ENCODE measurements at regions not wholly inside any gene's neighbourhood (a gene's known extent, or its start where the extent isn't known, plus 50 kb on each side); places are given as distances from the start of the nearest gene placed in this dataset.

- Histone ChIP-seq H3K4me3 (replicated peaks; ENCODE audit: insufficient read depth, low read length) (no peak overlapping the region), H3K27me3 (ENCODE audit: insufficient read depth, poor library complexity, severe bottlenecking) (no peaks in the 10 kb centered on the region), H3K27ac (replicated peaks) (no peak overlapping the region)
- TF ChIP-seq GABPA (IDR thresholded peaks at IDR 0.05; ENCODE audit: low read depth) (no peak), REST (IDR thresholded peaks at IDR 0.05; ENCODE audit: insufficient replicate concordance, low read depth) (no peak), POLR2AphosphoS5 (IDR thresholded peaks at IDR 0.05; ENCODE audit: low read depth) (no peak), SPI1 (IDR thresholded peaks at IDR 0.05; ENCODE audit: borderline replicate concordance, low read depth) (no peak)
- DNase-seq (ENCODE audit: low read depth in 1 of 2, low spot score in 1 of 2): no peak
Measured at GRCh38 chr5:96149021-96149420, 187.4 kb upstream of the ELL2 start.

DNA sequence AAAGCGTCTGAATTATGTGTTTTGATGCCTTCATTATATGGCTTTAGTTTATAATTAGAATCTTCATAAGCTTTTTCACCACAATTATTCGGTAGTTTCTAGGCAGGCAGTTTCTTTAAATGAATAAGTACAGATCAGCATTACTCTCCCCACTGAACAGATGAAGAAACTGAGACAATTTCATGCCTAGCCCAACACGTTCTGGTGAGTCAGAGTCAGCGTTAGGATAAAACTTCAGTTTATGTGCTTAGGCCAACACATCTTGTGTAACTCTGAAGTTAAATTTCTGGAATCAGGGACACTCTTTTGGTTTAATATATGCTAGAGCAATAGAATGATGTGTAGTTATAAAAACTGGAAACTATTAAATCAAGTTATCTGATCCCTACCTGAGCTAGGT is 186.7 kb upstream of the ELL2 start:
- no peak overlapping the region for H3K27ac ChIP-seq (replicated peaks)
- TF ChIP-seq SPI1 (IDR thresholded peaks at IDR 0.05; ENCODE audit: borderline replicate concordance, low read depth): no peak
- TF ChIP-seq REST (IDR thresholded peaks at IDR 0.05; ENCODE audit: insufficient replicate concordance, low read depth): no peak
- TF ChIP-seq GABPA (IDR thresholded peaks at IDR 0.05; ENCODE audit: low read depth): no peak
- no peak for TF ChIP-seq POLR2AphosphoS5 (IDR thresholded peaks at IDR 0.05; ENCODE audit: low read depth)
- TF ChIP-seq CTCF (IDR thresholded peaks at IDR 0.05; ENCODE audit: insufficient read depth, low read length): no peak

DNA sequence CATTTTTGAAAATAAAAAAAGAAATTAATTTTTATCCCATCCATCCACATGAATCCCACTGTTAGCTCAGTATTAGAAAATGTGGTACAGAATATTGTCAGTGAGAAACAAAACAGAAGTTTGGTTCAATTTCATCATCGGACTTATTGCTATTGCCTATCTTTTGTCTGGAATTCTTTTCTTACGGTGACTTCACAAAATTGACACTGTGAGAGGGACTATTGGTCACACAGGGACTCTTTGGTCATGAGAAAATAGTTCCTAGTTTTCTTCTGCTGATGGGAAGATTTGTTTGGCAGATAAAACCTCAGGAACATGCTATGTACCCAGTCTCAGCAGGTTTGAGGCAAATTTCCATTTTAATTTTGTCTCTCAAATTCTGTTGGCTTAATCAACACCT is 186.2 kb upstream of the ELL2 start:
- DNase-seq (ENCODE audit: low read depth in 1 of 2, low spot score in 1 of 2): no peak
- TF ChIP-seq GABPA (IDR thresholded peaks at IDR 0.05; ENCODE audit: low read depth) (no peak), POLR2AphosphoS5 (IDR thresholded peaks at IDR 0.05; ENCODE audit: low read depth) (no peak), REST (IDR thresholded peaks at IDR 0.05; ENCODE audit: insufficient replicate concordance, low read depth) (no peak), CTCF (IDR thresholded peaks at IDR 0.05; ENCODE audit: insufficient read depth, low read length) (no peak), SPI1 (IDR thresholded peaks at IDR 0.05; ENCODE audit: borderline replicate concordance, low read depth) (no peak)
- H3K27ac ChIP-seq (replicated peaks): no peak overlapping the region
- H3K27me3 ChIP-seq (ENCODE audit: insufficient read depth, poor library complexity, severe bottlenecking): no peaks in the 10 kb centered on the region
- H3K4me3 ChIP-seq (replicated peaks; ENCODE audit: insufficient read depth, low read length): no peak overlapping the region

More for the DNA sequence above, 186.7 kb upstream of the ELL2 start:
- DNase-seq (ENCODE audit: low read depth in 1 of 2, low spot score in 1 of 2): no peak
- no peaks in the 10 kb centered on the region for H3K27me3 ChIP-seq (ENCODE audit: insufficient read depth, poor library complexity, severe bottlenecking)
- H3K4me3 ChIP-seq (replicated peaks; ENCODE audit: insufficient read depth, low read length): no peak overlapping the region
